ENCODE measurements at regions not wholly inside any gene's neighbourhood (a gene's known extent, or its start where the extent isn't known, plus 50 kb on each side); places are given as distances from the start of the nearest gene placed in this dataset.

GRCh38 chr2:48107326-48107925 lies 201.1 kb upstream of the FBXO11 start:
- TF ChIP-seq ZFP30 (CRISPR knock-in tag; IDR thresholded peaks at IDR 0.05) (no peak), PATZ1 (CRISPR knock-in tag; IDR thresholded peaks at IDR 0.05; ENCODE audit: borderline replicate concordance) (no peak), POU6F1 (CRISPR knock-in tag; IDR thresholded peaks at IDR 0.05; ENCODE audit: borderline replicate concordance, low read depth) (no peak), TOX (CRISPR knock-in tag; IDR thresholded peaks at IDR 0.05; ENCODE audit: borderline replicate concordance) (no peak), ZNF8 (CRISPR knock-in tag; IDR thresholded peaks at IDR 0.05) (no peak), GLIS3 (CRISPR knock-in tag; IDR thresholded peaks at IDR 0.05) (no peak), ARNTL (CRISPR knock-in tag; IDR thresholded peaks at IDR 0.05; ENCODE audit: borderline replicate concordance, low read depth) (no peak), CREB5 (CRISPR knock-in tag; IDR thresholded peaks at IDR 0.05; ENCODE audit: low read depth) (no peak)
